ENCODE measurements at regions not wholly inside any gene's neighbourhood (a gene's known extent, or its start where the extent isn't known, plus 50 kb on each side); places are given as distances from the start of the nearest gene placed in this dataset.

GRCh38 chr13:106819413-106820180 is 251.7 kb upstream of the ARGLU1 start:
- no peak for DNase-seq

DNA sequence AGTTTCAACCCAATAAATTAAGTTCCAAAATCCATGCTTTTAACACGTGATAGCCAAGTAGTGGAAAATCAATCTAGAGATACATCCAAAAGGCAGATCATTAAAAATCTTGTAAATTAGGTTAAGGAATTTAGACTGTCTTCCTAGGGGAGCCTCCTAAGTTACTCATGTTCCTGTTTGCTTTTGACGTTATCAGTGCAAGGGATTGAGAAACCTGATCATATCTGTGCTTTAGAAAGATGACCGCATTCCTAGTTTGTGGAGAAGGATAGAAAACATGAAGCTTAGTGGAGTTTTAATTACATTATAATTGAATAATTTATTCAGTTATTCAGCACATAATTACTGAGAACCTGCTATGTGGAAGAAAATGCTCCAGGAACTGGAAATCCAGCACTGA is 251.0 kb upstream of the ARGLU1 start:
- no peak for DNase-seq

GRCh38 chr13:106815545-106815944 is 247.6 kb upstream of the ARGLU1 start:
- no peak for DNase-seq

DNA sequence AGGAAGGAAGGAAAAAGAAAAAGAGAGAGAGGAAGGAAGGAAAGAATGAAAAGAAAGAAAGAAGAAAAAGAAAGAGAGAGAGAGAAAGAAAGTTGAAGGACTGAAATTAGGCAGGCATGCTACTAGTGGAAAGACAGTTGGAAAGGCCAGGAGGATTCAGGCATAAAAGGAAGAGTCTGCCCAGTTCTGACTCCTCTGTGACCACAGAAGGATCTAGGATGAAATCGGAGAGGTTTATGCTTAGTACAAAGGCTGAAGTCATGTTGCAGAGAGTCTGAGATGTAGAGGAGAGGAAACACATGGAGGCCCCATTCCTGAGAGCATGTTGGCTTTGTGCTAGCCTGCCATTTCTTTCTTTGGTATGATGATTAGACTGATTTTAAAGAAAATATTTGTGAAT is 246.5 kb upstream of the ARGLU1 start:
- no peak for DNase-seq

- DNase-seq, result no peak
Observed at GRCh38 chr13:106810069-106810468, 242.1 kb upstream of the ARGLU1 start.

DNA sequence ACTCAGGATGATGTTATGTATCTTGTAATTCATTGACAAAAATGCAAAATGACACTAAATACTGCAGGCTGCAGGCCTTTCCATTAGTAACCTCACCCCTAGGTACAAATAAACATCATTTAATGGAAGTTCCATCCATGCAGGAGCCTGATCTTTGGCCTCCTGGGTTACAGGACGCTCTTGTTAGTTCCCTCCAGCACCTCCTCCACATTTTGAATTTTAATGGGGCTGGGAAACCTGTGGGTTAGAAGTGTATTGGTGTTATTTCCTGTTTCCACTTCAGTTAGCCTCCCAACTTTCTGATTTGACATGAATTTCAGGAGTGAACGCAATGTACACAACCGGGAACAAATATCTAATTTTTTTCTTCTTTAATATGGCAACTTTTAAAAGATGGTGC is 237.1 kb upstream of the ARGLU1 start:
- DNase-seq, result no peak

- DNase-seq, result no peak
Observed at GRCh38 chr13:106802917-106803316, 235.0 kb upstream of the ARGLU1 start.

GRCh38 chr13:106799781-106800335 is 231.9 kb upstream of the ARGLU1 start:
- DNase-seq, result no peak

DNA sequence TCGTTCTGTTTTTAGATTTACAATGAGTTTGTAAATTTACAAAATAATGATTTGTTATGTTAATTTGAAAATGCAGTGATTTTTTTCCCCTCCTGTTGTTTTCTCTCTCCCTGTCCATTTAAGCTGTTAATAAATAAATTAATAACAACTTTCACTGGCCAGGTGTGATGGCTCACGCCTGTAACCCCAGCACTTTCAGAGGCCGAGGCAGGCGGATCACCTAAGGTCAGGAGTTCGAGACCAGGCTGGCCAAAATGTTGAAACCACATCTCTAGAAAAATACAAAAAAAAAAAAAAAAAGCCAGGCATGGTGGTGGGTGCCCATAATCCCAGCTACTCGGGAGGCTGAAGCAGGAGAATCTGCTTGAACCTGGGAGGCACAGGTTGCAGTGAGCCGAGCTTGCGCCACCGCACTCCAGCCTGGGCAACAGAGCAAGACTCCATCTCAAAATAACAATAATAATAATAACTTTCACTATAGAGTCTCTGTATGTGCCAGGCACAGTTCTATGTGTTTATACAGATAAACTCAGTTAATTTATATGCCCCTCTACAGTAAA is 229.2 kb upstream of the ARGLU1 start:
- no peak for DNase-seq

- DNase-seq, result no peak
Observed at GRCh38 chr13:106796280-106797047, 228.5 kb upstream of the ARGLU1 start.

DNA sequence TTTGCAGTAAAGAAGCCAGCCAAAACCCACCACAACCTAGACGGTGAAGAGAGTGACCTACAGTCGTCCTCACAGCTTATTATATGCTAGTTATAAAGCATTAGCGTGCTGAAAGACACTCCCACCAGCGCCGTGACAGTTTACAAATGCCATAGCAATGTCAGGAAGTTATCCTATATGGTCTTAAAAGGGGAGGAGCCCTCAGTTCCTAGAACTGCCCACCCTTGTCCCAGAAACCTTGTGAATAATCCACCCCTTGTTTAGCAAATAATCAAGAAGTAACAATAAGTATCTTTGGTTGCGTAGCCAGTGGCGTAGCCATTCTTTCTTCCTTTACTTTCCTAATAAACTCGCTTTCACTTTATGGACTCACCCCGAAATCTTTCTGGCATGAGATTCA is 227.9 kb upstream of the ARGLU1 start:
- no peak for DNase-seq

GRCh38 chr13:106794117-106794516 is 226.2 kb upstream of the ARGLU1 start:
- DNase-seq, result no peak

DNA sequence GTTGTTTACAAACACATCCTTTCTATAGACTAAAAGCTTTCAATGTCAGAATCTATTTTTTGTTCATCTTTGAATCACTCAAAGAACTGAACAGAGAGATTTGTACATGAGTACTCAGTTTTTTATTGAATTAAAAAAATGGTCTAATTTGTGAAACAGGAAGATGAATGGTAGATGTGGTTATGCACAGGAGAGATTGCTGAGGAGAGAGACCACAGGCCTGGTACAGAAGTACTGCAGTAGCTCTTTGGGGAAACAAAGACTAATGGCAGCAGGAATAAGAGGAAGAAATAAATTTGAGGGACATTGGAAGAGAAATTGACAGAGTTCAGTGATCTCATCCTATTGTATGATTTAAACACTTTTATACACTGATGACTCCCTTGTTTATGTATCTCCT is 222.0 kb upstream of the ARGLU1 start:
- no peak for DNase-seq

DNA sequence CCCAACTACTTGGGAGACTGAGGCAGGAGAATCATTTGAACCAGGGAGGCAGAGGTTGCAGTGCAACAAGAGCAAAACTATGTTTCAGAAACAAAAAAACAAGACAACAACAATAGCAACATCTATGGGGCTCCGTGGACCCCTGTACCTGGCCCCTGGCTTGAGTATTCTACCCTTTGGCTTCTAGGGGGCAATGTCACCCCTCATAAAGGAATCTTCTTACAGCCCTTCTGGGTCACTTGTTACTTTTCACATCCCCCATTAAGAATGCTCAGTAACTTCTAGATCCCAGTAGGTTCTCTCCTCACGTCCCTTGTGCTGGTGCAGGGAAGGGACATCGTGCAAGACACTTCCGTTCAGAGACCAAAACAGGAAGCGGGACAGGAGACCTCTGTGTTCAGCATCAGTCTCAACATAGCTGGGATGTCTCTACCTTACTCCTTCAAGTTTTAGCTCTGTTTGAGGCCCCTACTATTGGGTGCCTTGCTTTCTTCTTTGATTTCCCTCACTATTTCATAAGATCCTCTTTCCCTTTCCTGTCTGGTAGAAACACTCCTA is 218.1 kb upstream of the ARGLU1 start:
- no peak for DNase-seq

DNA sequence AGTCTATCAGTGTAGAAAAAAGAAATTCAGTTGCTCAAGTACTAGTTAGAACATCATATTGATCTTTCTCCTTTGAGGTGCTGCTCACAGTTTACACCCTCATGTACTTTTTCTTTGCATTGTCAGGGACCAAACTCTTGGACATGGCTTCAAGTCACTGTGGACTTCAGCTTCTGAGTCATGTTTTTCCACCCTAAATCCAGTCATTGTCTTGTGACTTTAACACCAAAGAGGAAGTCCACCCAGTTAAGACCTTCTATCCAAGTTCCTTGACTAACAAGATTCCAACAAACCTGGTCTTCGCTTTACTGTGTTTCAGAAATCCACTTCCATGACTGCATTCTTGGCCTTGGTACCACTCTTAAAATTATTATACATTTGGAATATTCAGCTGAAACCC is 206.7 kb upstream of the ARGLU1 start:
- no peak for DNase-seq

DNA sequence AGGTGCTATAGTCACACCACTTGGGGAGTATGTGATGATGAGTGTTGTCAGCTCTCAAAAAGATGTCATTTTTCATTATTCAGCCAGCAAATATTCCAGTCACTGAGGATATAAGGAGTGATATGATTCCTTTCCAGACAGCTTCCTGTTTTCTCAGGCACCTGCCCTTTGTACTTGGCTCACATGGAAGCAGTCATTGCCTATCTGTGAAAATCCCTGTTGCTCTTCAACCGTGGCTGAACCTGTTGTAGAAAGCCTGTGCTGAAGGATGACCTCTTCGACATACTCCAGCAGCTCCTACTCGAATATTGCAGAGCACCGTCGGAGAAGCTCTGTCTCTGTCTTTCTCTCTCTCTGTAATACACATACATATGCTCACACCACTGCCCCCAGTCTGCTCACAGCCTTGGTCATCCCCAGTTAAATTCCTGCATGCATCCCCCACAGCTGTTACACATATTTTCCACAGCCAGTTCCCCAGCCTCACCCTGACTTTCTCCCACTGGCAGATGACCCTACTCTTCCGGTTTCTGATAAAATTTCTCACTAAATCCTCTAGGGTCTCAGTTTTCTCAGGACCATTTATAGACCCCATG is 204.2 kb upstream of the ARGLU1 start:
- no peak for DNase-seq

GRCh38 chr13:106768991-106769390 is 201.1 kb upstream of the ARGLU1 start:
- DNase-seq, result no peak

GRCh38 chr13:106762708-106763107 is 194.8 kb upstream of the ARGLU1 start:
- no peak for DNase-seq

DNA sequence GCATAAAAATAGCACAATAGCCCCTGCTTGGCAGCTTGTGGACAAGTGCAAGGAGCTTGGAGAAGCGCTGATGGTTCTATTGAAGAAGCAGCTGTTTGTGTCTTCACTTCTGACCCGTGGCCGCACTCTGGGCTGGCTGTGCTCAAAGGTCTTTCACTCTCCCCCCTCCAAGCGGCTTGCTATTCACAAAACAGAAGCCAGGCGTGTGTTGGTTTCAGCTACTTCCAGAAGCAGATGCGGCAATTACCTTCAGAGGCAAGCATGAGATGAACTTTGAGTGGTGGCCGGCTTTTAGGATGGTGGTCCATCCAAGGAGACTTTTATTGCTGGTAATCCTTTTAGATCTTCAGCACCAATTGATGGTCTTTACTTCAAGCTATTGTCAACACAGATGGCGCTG is 188.5 kb upstream of the ARGLU1 start:
- DNase-seq, result no peak

DNA sequence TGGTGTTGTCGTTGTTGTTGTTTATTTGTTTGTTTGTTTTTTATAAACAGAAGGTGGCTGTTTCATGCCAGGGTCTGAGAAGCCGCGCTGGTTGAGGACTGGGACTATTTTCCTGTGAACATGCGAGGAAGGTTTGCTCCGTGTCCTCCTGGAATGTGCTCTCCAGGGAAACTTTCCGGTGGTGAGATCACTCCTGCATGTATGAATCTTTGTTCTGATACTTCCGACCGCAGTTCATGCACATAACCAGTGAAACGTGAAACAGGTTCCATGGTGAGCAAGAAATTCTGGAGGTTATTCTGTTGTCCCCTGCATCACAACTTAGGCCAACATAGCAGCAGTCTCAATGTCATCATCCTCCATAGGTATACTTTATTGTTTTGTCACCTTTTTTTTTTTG is 187.6 kb upstream of the ARGLU1 start:
- DNase-seq, result no peak

DNA sequence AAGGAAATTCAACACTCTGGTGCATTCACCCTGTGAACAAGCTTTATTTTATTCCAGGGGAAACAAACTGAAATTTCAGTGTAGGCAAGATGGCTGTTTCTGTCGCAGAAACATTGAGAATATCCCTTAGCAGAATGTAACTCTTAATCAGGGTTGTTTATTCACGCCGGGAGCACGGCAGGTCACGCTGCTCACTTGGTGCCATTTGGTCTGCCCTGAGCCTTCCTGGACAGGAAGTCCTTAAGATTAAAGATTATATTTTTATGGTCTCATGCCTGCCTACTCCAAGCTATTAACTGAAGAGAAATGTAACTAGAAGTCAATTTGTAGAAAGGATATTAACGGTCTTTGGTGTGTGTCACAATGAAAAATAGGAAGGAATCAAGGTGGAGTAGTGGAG is 185.3 kb upstream of the ARGLU1 start:
- no peak for DNase-seq

DNA sequence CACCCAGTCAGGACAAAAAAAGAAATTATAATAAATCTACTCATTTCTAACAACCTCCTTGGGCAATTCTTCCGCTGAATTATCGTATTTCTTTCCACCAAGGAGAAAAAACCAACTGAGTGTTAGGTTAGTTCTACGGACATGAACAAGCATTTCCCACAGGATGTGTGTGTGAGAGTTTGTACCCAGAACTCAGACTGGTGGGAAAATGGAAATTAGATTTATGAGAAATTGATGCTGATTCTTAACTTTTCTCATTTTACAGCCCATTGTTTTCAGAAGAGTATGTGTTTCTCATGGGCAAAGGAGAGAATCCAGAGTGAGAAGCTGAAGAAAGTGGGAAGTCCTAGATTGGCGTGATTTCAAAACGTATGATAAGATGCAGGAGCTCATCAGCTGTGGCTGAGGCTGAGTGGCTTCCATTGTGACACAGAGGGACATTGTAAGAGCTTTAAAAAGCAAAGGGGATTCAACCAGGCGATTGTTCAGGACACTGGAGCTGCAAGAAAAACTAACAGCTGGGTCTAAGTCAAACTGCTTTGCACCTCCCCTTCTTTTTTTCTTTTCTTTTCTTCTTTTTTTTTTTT is 184.7 kb upstream of the ARGLU1 start:
- DNase-seq, result no peak

GRCh38 chr13:106748785-106749184 is 180.8 kb upstream of the ARGLU1 start:
- DNase-seq, result no peak

Data from stimulated activated CD4-positive, alpha-beta T cell treated with anti-CD3 and anti-CD28 coated beads, Interleukin-2, amount 100 ng/mL, for 24 hours (primary cell).